Psoas muscle (tissue), 7 donors: ENCODE measurements at regions not wholly inside any gene's neighbourhood (a gene's known extent, or its start where the extent isn't known, plus 50 kb on each side); places are given as distances from the start of the nearest gene placed in this dataset.

Source experiments
- ATAC-seq, 4 donors: fragments of 200-7000 bp; cut with Tn5 transposase; one replicate each; pipeline ENCODE4 v1.9.1; 2020; ENCODE audit warnings: moderate library complexity in 3 of 4, mild to moderate bottlenecking in 2 of 4
- DNase-seq, 2 donors: peaks; one replicate each; pipeline ENCODE4 v3.0.0-alpha.2; 2020
- H3K27ac ChIP-seq: fragments of 200-600 bp; one replicate; pipeline ENCODE4 v1.8.0; 2022
- H3K27me3 ChIP-seq, 3 donors: fragments of 200-600 bp in 1 of 3; one replicate each; pipeline versions ENCODE4 v1.6.1 to v1.8.0; 2013 to 2022; ENCODE audit warnings: low read length in 2 of 3, mild to moderate bottlenecking in 2 of 3, moderate library complexity in 1 of 3; ENCODE audit not compliant: insufficient read depth in 3 of 3
- H3K36me3 ChIP-seq, 2 donors: fragments of 200-600 bp in 1 of 2; one replicate each; pipeline versions ENCODE4 v1.6.1 to v1.8.0; 2013 to 2022; ENCODE audit warnings: low read depth in 1 of 2, mild to moderate bottlenecking in 1 of 2, moderate library complexity in 1 of 2; ENCODE audit not compliant: insufficient read depth in 1 of 2
- H3K4me1 ChIP-seq: fragments of 200-600 bp; one replicate; pipeline ENCODE4 v1.8.0; 2022
- H3K4me3 ChIP-seq: fragments of 200-600 bp; one replicate; pipeline ENCODE4 v1.8.0; 2022; ENCODE audit warnings: mild to moderate bottlenecking
- H3K9me3 ChIP-seq: fragments of 200-600 bp; one replicate; pipeline ENCODE4 v1.8.0; 2022
- CTCF ChIP-seq: fragments of 200-600 bp; IDR thresholded peaks from one replicate; pipeline ENCODE4 v1.8.0; 2022; ENCODE audit warnings: antibody characterized with exemption
- WGBS, 3 donors: extraction: QIAGEN DNeasy Blood & Tissue Kit; methylation state at CpG; one replicate each; pipeline versions ENCODE4 v1.1.6 to v1.1.7; 2013; 5-methylcytosine and 5-hydroxymethylcytosine counted together
- intact Hi-C, 2 donors: fragments of 100-400 bp; cut with DNase I; formaldehyde crosslinking; loops; one replicate each; pipeline versions ENCODE4 v1.11.0 to v1.14.2; 2022
- donor health status: healthy with polysubstance abuse.
- donor health status: DM: no; HTN: no; CAD: no; lungs with moderate emphysema.
- donor health status: Bipolar disorder and iron deficiency.
- donor health status: healthy.
- donor health status: DM: yes; HTN: yes; CAD: no.
- donor health status: DM: no; HTN: no; CAD: no.
- donor health status: DM: yes; HTN: yes; CAD: no.

GRCh38 chr3:36257158-36257852, 123.0 kb upstream of the STAC start:
- Histone ChIP-seq H3K4me3 (no peak overlapping the region), H3K27ac (no peak overlapping the region), H3K9me3 (peaks cover 5% of the 10 kb centered on the region), H3K27me3 (no peaks in the 10 kb centered on the region), H3K4me1 (no peaks in the 10 kb centered on the region), H3K36me3 (no peaks in the 10 kb centered on the region)
- no peak for TF ChIP-seq CTCF
- no peak for DNase-seq
- intact Hi-C loops: no loop called here
- ATAC-seq: no peak
- WGBS, 3 donors: 91 to 95% (median 94%) methylated on average over 3 of the region's 3 CpGs

GRCh38 chr3:36258421-36258820, 121.9 kb upstream of the STAC start:
- H3K27me3 ChIP-seq: no peaks in the 10 kb centered on the region
- H3K4me1 ChIP-seq: no peaks in the 10 kb centered on the region
- H3K9me3 ChIP-seq: no peaks in the 10 kb centered on the region
- H3K4me3 ChIP-seq: no peak overlapping the region
- intact Hi-C loops: no loop called here
- 35 to 58% (median 41%) methylated on average over 1 of the region's 1 CpG for WGBS, 3 donors
- no peaks in the 10 kb centered on the region for H3K36me3 ChIP-seq
- DNase-seq (no peak), ATAC-seq (no peak)
- no peak overlapping the region for H3K27ac ChIP-seq
- TF ChIP-seq CTCF: no peak

- H3K27me3 ChIP-seq: no peaks in the 10 kb centered on the region
- WGBS, 3 donors: 85 to 87% (median 87%) methylated on average over 3 of the region's 3 CpGs
- H3K27ac ChIP-seq: no peak overlapping the region
- no peak for TF ChIP-seq CTCF
- no peaks in the 10 kb centered on the region for H3K9me3 ChIP-seq
- no peak for DNase-seq
- intact Hi-C loops: no loop called here
- no peak overlapping the region for H3K4me3 ChIP-seq
- no peaks in the 10 kb centered on the region for H3K36me3 ChIP-seq
- no peak for ATAC-seq
- no peaks in the 10 kb centered on the region for H3K4me1 ChIP-seq
Measured at GRCh38 chr3:36259580-36259979, 120.7 kb upstream of the STAC start.

GRCh38 chr3:36269274-36269673, 111.0 kb upstream of the STAC start:
- TF ChIP-seq CTCF: no peak
- DNase-seq: no peak
- no peak for ATAC-seq
- no peaks in the 10 kb centered on the region for H3K4me1 ChIP-seq
- H3K27me3 ChIP-seq: no peaks in the 10 kb centered on the region
- no peak overlapping the region for H3K27ac ChIP-seq
- no peaks in the 10 kb centered on the region for H3K36me3 ChIP-seq
- no peaks in the 10 kb centered on the region for H3K9me3 ChIP-seq
- intact Hi-C loops: no loop called here
- no peak overlapping the region for H3K4me3 ChIP-seq
- WGBS, 3 donors: 79 to 80% (median 79%) methylated on average over 2 of the region's 2 CpGs

- DNase-seq (no peak), ATAC-seq (no peak)
- TF ChIP-seq CTCF: no peak
- no peaks in the 10 kb centered on the region for H3K36me3 ChIP-seq
- no peaks in the 10 kb centered on the region for H3K27me3 ChIP-seq
- 25 to 42% (median 28%) methylated on average over 3 of the region's 3 CpGs for WGBS, 3 donors
- H3K9me3 ChIP-seq: no peaks in the 10 kb centered on the region
- H3K4me3 ChIP-seq: no peak overlapping the region
- no peak overlapping the region for H3K27ac ChIP-seq
- intact Hi-C loops: no loop called here
- H3K4me1 ChIP-seq: no peaks in the 10 kb centered on the region
Measured at GRCh38 chr3:36282766-36283165, 97.5 kb upstream of the STAC start.
